HEK293T (cell line): ENCODE measurements at regions not wholly inside any gene's neighbourhood (a gene's known extent, or its start where the extent isn't known, plus 50 kb on each side); places are given as distances from the start of the nearest gene placed in this dataset.

Experiments used
- ARNT ChIP-seq: fragments of 450-650 bp; IDR thresholded peaks from 2 replicates; pipeline ENCODE4 v1.6.1; 2017; ENCODE audit warnings: mild to moderate bottlenecking
- PKNOX1 ChIP-seq: fragments of 450-650 bp; IDR thresholded peaks from 2 replicates; pipeline ENCODE4 v1.6.1; 2016
- ZNF384 ChIP-seq: fragments of 450-650 bp; IDR thresholded peaks from 2 replicates; pipeline ENCODE4 v1.6.1; 2016

- TF ChIP-seq ARNT = no peak
- TF ChIP-seq ZNF384 = no peak
- TF ChIP-seq PKNOX1 = no peak
Measured at GRCh38 chr10:44171765-44172164, 213.1 kb downstream of the CXCL12 start.
